ES-I3 (cell line): ENCODE measurements at regions not wholly inside any gene's neighbourhood (a gene's known extent, or its start where the extent isn't known, plus 50 kb on each side); places are given as distances from the start of the nearest gene placed in this dataset.

Experiments used
- H3K36me3 ChIP-seq: 2 replicates; pipeline ENCODE4 v1.6.1; 2013; ENCODE audit warnings: mild to moderate bottlenecking, low read length, control low read depth, moderate library complexity; ENCODE audit not compliant: insufficient read depth
- H3K4me1 ChIP-seq: 2 replicates; pipeline ENCODE4 v1.6.1; 2013; ENCODE audit warnings: mild to moderate bottlenecking, control low read depth, low read length; ENCODE audit not compliant: insufficient read depth
- H3K9ac ChIP-seq: 2 replicates; pipeline ENCODE4 v1.6.1; 2013; ENCODE audit warnings: low read depth, mild to moderate bottlenecking, low read length, moderate library complexity
- H3K9me3 ChIP-seq: 2 replicates; pipeline ENCODE4 v1.6.1; 2013; ENCODE audit warnings: mild to moderate bottlenecking, low read length, moderate library complexity; ENCODE audit not compliant: control insufficient read depth, insufficient read depth

DNA sequence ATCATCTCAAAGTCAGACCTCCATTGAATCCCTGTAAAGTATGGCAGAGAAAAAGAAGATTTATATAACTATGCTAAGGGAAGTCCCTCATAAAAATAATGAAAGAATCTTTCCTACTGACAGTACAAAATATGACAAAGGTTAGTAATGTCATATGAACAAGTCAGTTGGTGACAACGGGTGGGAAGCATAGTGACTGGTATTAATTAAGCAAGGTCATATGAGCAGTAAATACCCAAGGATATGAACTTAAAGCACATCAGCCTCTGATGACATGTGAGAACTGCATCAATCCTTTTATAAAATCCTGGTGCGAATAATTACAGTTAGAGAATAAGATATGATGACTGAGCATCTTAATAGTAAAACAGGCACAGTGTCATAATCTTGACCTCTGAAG is 364.8 kb upstream of the GALNTL6 start:
- no peak overlapping the region for H3K9ac ChIP-seq
- no peaks in the 10 kb centered on the region for H3K4me1 ChIP-seq
- no peaks in the 10 kb centered on the region for H3K9me3 ChIP-seq
- no peaks in the 10 kb centered on the region for H3K36me3 ChIP-seq

DNA sequence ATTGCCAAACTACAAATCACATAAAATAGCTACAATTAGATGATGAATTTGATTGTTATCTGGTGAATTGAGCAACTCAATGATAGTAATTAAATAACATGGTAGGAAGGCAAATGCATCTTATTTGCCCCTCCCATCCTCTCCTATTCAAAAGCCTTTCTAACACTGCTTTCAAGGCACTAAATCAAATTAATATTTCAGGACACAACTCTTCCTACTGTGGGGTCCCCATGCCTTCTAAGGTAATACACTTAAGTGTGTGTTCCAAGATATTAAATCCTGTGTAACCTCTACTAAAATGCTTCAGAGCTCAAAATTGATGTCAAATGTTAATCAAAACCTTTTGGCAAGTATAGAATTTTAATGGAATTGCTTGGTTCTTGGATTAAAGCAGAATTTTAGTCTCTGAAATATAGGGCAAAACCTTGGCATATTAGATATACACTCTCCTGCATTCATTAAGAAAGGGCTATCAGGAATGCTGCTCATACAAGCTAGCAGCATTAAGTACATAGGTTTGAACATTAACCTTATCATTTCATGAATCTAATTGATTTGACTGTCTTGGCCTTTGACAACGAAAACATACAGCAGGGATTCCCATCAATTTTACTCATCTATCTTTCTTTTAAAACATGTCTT is 371.8 kb upstream of the GALNTL6 start:
- H3K36me3 ChIP-seq, result no peaks in the 10 kb centered on the region
- H3K9me3 ChIP-seq, result no peaks in the 10 kb centered on the region
- no peaks in the 10 kb centered on the region for H3K4me1 ChIP-seq
- H3K9ac ChIP-seq, result no peak overlapping the region

DNA sequence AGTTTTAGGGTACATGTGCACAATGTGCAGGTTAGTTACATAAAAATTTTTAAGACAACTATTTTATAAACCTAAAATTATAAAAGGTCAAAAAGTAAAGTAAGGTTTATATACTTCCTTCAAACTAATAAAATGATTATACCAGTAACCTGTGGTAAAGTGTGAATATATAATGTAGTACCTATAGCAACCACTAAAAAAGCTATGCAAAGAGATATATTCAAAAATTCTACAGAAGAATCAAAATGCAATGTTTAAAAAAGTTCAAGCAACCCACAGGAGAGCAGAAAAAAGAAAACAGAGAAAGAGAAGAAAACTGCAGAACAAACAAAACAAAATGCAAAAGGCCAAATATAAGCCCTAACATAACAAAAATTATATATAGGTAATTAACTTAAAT is 379.5 kb upstream of the GALNTL6 start:
- Histone ChIP-seq H3K9ac (no peak overlapping the region), H3K9me3 (no peaks in the 10 kb centered on the region), H3K4me1 (no peaks in the 10 kb centered on the region), H3K36me3 (no peaks in the 10 kb centered on the region)

DNA sequence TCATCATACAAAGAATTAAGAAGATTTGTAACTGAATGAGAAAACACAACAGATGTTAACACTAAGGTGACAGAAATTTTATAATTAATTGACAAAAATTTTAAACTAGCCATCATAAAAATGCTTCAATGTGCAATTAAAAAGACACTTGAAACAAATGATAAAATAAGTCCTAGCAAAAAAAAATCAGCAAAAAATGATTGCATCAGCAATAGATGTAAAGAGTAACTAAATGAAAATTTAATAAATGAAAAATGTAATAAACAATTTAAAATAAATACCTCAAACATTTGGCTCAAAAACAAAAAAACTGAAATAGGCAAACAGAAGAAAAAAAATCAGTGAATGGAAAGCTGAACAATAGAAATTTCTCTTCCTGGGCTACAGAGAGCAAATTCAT is 380.7 kb upstream of the GALNTL6 start:
- H3K4me1 ChIP-seq, result no peaks in the 10 kb centered on the region
- H3K36me3 ChIP-seq, result no peaks in the 10 kb centered on the region
- H3K9me3 ChIP-seq, result no peaks in the 10 kb centered on the region
- H3K9ac ChIP-seq, result no peak overlapping the region

DNA sequence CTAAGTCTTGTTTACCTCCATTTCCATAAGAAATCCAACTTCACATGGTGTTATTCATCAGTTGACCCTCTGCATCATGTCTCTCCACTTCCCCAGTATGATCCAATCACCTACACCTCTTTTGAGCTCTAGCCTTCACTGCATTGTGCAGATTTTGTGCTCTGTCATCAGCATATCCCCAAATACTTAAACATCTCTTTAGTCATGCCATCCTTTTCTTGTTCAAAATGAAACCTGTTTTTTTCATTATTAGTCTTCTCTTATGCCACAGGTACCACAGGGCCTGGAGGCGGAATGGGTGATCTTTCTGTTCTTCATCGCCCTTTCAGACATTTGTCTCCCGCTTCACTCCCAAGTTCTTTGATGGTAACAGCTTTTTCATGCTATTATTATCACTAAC is 382.7 kb upstream of the GALNTL6 start:
- no peaks in the 10 kb centered on the region for H3K4me1 ChIP-seq
- no peaks in the 10 kb centered on the region for H3K9me3 ChIP-seq
- H3K36me3 ChIP-seq, result no peaks in the 10 kb centered on the region
- H3K9ac ChIP-seq, result no peak overlapping the region

DNA sequence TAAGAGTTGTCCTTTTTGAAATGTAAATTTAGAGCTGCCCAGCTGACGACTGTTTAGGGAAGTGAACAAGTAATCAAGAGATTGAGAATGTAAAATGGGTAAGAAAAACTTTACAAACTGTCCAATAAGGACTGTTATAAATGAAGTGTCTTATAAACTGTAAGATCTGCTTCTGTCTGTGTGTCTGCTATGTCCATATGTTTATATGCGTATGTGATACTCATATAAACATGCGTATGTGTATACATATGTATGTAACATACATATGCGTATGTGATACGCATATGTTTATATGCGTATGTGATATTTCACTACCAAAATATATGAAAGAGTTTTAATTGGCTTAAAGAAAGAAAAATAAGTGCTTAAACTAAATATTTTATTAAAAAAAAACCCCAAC is 416.0 kb upstream of the GALNTL6 start:
- H3K36me3 ChIP-seq, result no peaks in the 10 kb centered on the region
- no peaks in the 10 kb centered on the region for H3K9me3 ChIP-seq
- H3K9ac ChIP-seq, result no peak overlapping the region
- 0 out of 2 replicates have a peak, but pooled peaks cover 4% of the 10 kb centered on the region for H3K4me1 ChIP-seq

DNA sequence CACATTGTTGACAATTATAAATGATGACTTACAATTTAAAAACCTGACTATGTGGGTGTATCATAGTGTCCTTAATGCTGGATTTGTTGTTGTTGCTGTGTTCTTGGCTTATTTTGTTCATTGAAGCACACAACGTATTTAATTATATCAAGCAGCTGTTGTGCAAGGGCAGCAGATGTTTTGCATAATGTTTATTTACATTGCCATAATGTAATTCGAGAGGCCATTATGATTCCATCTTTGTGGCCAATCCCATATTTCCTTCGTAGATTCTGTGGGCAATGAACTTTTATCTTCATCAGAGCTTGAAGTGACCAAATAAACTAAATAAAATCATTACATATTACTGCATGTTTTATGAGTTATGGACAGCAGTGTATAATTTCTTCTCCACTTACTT is 422.6 kb upstream of the GALNTL6 start:
- H3K9me3 ChIP-seq, result peaks cover 3% of the 10 kb centered on the region; the same call in 1 of the 2 replicates
- H3K9ac ChIP-seq, result no peak overlapping the region
- H3K4me1 ChIP-seq, result no peaks in the 10 kb centered on the region
- H3K36me3 ChIP-seq, result no peaks in the 10 kb centered on the region

DNA sequence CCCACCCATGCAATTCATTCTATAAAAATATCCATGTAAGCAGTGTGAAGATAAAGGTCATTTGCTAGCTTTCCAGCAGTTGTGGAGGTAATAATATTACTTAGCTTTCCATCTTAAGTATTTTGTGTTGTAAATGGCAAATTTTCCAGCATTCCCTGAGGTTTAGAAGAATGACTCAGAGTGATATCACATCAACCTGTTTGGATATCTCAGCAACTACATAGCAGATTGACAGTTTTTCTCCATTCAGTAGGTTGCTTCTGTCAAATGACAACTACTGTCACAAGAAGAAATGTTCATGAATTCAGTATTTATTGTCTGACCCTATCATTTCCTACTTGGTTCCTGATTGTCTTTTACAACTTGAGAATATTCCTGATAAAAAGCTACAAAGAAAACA is 434.9 kb upstream of the GALNTL6 start:
- Histone ChIP-seq H3K36me3 (no peaks in the 10 kb centered on the region), H3K9me3 (no peaks in the 10 kb centered on the region), H3K9ac (no peak overlapping the region), H3K4me1 (no peaks in the 10 kb centered on the region)

DNA sequence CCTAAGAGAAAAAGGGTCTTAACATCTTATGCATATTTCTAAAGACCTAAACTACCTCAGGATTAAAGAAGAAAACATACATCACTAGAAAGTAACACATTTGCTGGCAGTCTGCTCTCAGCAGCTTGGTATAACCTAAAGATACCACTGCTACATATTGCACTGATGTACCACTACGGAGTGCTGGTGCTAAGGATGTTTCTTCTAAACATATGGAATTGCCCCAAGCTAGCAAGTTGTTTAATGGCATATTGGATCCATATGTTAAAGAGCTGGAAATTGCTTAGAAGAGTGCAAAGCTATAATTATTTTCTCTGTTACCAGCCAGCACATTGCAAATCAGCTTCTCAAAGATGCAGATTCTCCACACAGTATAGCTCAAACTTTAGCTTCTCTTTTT is 436.5 kb upstream of the GALNTL6 start:
- H3K4me1 ChIP-seq, result no peaks in the 10 kb centered on the region
- no peak overlapping the region for H3K9ac ChIP-seq
- no peaks in the 10 kb centered on the region for H3K9me3 ChIP-seq
- no peaks in the 10 kb centered on the region for H3K36me3 ChIP-seq

DNA sequence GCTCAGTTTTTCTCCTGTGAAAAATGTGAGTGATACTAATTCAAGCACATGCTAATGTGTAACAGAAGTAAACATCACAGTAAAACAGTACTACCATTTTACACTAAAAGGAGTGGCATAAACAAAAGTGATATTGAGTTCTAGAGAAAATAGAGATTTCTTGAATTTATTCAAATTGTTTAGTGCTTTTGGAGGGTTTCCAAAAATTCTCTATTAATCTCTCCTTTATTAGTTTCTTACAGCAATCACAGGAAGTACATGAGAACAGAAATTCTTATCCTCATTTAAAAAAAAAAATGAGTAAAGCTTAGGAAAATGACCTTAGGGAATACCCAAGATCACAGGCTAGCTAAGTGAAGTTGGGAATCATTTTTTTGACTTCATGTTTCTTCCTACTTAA is 459.7 kb upstream of the GALNTL6 start:
- no peak overlapping the region for H3K9ac ChIP-seq
- no peaks in the 10 kb centered on the region for H3K4me1 ChIP-seq
- no peaks in the 10 kb centered on the region for H3K9me3 ChIP-seq
- no peaks in the 10 kb centered on the region for H3K36me3 ChIP-seq

DNA sequence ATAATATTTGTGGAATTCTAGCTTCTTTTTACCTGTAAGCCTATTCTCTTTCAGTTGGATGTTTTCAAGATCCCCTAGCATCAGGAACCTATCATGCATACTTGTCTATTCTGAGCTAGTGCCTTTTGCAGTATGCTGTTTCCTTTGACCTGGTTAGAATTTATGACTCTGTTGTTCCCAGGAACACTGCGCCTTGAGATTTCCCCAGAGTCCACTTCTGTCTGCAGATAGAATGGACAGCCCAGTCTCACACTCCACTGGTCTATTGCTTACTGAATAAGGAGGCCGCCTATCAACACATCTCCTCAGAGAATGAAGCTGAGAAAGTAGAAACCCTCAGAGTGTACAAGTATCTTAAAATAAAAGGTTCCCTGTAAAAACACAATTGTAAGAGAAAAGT is 465.1 kb upstream of the GALNTL6 start:
- H3K4me1 ChIP-seq, result no peaks in the 10 kb centered on the region
- H3K36me3 ChIP-seq, result no peaks in the 10 kb centered on the region
- no peaks in the 10 kb centered on the region for H3K9me3 ChIP-seq

DNA sequence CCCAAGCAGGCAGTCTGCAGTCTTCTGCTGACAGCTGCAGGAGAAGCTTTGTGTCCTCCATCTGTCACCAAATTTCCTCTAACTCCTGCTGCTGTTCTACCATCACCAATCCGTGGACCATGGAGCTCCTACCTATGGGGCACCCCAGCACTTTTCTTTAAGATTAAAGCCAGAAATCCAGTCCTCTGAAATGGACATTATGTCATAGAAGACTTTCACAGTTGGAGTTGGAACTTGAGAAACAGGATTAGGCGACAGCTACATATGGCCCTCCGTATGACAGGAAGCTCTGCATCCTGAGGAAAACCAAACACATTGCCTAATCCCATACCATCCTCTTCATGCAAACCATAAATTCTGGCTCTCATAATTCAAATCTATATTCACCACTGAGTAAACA is 470.6 kb upstream of the GALNTL6 start:
- H3K9ac ChIP-seq, result no peak overlapping the region
- H3K9me3 ChIP-seq, result no peaks in the 10 kb centered on the region
- H3K36me3 ChIP-seq, result no peaks in the 10 kb centered on the region
- H3K4me1 ChIP-seq, result no peaks in the 10 kb centered on the region

More for the DNA sequence above, 465.1 kb upstream of the GALNTL6 start:
- H3K9ac ChIP-seq, result no peak overlapping the region

DNA sequence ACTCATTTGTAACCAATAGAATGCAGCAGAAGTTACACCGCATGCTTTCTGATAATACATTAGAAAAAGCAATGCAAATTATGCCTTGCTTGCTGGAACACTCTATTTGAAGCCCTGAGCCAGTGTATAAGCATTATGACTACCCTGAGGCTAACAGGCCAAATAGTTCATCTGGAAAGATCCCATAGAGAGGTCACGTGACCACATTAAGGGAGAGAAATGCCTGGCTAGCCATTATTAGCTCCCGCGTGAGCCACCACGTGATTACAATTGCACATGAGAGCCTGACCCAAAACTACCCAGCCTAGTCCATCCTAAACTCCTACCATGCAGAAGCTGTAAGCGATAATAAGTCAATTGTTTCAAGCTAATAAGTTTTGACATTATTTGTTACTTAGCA is 472.9 kb upstream of the GALNTL6 start:
- Histone ChIP-seq H3K9me3 (no peaks in the 10 kb centered on the region), H3K36me3 (no peaks in the 10 kb centered on the region), H3K9ac (no peak overlapping the region), H3K4me1 (no peaks in the 10 kb centered on the region)

DNA sequence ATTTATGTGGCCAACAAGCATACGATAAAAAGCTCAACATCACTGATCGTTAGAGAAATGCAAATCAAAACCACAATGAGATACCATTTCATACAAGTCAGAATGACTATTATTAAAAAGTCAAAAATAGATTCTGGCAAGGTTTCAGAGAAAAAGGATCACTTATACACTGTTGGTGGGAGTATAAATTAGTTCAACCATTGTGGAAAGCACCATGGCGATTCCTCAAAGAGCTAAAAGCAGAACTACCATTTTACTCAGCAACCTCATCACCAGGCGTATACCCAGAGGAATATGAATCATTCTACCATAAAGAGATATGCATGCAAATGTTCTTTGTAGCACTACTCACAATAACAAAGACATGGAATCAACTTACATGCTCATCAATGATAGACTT is 478.7 kb upstream of the GALNTL6 start:
- Histone ChIP-seq H3K4me1 (no peaks in the 10 kb centered on the region), H3K9ac (no peak overlapping the region), H3K36me3 (no peaks in the 10 kb centered on the region), H3K9me3 (no peaks in the 10 kb centered on the region)

DNA sequence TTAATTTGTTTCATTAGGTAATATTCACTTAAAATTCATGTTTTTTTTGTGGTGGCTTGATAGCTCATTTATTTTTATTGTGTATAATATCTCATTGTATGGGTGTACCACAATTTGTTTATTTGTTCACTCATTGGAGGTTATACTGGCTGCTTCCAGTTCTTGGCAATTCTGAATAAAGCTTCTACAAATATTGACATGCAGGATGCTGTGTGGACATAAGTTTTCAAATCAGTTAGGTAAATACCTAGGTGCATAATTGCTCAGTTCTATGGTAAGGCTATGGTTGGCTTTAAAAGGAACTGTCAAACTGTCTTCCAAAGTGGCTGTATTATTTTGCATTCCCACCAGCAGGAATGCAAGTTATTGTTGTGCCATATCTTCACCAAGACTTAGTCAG is 504.5 kb upstream of the GALNTL6 start:
- Histone ChIP-seq H3K9me3 (no peaks in the 10 kb centered on the region), H3K36me3 (no peaks in the 10 kb centered on the region), H3K9ac (no peak overlapping the region), H3K4me1 (no peaks in the 10 kb centered on the region)
